ENCODE measurements at regions not wholly inside any gene's neighbourhood (a gene's known extent, or its start where the extent isn't known, plus 50 kb on each side); places are given as distances from the start of the nearest gene placed in this dataset.

GRCh38 chr3:66672830-66673229 is 172.0 kb upstream of the LRIG1 start:
- no peak for DNase-seq (ENCODE audit: low read depth)
- no peak for TF ChIP-seq CTCF (IDR thresholded peaks at IDR 0.05; ENCODE audit: insufficient read depth, low read depth, low read length, missing control alignments)

DNA sequence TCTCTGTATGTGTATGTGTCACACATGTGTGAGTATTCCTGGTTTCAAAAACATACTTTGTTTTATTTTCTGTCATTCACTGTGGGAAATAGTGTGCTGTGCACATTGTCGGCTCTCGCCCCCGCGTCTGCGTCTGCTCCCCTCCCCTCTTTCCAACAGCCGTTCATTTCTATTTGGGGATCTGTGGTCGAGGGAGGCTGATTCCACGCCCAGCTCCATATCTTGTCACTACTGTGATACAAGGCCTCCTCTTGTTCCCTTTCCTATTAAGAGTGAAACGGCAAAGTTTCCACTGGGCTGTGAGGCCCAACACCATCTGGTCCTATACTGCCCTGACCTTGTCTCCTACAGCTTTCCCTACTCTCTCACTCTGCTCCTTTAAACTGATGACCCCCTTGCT is 172.5 kb upstream of the LRIG1 start:
- no peak for DNase-seq (ENCODE audit: low read depth)
- no peak overlapping the region for H3K4me3 ChIP-seq (ENCODE audit: low read depth, low read length)
- no peak for TF ChIP-seq CTCF (IDR thresholded peaks at IDR 0.05; ENCODE audit: insufficient read depth, low read depth, low read length, missing control alignments)

More at GRCh38 chr3:66672830-66673229, 172.0 kb upstream of the LRIG1 start:
- H3K4me3 ChIP-seq (ENCODE audit: low read depth, low read length) = no peak overlapping the region

- no peak for DNase-seq (ENCODE audit: low read depth)
- no peak for TF ChIP-seq CTCF (IDR thresholded peaks at IDR 0.05; ENCODE audit: insufficient read depth, low read depth, low read length, missing control alignments)
- no peak overlapping the region for H3K4me3 ChIP-seq (ENCODE audit: low read depth, low read length)
Observed at GRCh38 chr3:66675366-66675765, 174.5 kb upstream of the LRIG1 start.

GRCh38 chr3:66692042-66692765 is 191.4 kb upstream of the LRIG1 start:
- no peak for TF ChIP-seq CTCF (IDR thresholded peaks at IDR 0.05; ENCODE audit: insufficient read depth, low read depth, low read length, missing control alignments)
- no peak for DNase-seq (ENCODE audit: low read depth)
- H3K4me3 ChIP-seq (ENCODE audit: low read depth, low read length) = no peak overlapping the region

DNA sequence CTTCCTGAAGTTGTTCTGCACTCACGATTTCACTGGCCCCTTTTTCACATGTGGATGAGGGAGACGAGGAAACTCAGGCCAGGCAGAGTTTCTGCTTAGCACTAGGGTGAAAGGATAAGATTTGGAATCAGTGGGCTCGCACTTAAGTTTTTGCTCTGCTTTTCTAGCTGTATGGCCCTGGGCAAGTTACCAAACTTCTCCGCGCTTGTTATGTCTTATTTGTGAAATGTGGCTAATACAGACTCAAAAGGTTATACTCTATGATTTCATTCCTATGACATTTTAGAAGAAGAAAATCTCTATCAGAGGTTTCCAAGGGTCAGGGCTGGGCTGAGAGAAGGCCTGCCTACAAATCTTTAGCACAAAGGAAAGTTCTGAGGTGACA is 191.9 kb upstream of the LRIG1 start:
- TF ChIP-seq CTCF (IDR thresholded peaks at IDR 0.05; ENCODE audit: insufficient read depth, low read depth, low read length, missing control alignments) = no peak
- DNase-seq (ENCODE audit: low read depth) = no peak
- H3K4me3 ChIP-seq (ENCODE audit: low read depth, low read length) = no peak overlapping the region

DNA sequence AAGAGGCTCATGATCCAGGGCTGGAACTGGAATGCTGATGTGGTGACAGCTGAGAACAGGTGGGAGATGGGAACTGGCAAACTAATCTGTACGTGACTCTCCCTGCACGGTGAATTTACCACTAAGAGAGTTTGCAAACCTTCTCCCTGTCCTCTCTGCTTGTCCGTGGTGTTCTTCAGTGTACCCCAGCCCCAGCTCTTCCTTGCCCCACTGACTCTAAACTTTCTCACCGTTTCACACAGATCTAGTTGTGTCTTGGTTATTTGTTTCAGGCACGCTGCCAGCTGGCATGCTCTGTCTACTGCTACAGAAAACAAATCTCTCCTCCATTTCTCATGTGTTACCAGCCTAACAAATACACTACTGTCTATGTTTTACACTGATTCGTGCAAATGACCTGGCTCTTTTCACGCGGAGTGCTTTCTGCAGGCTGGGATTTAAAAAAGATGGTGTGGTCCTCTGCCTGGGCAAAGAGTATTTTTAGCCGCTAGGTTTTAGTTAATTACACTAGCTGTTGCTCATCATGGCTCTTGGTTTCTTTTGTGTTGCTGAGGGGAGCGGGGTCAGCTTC is 192.7 kb upstream of the LRIG1 start:
- DNase-seq (ENCODE audit: low read depth) = no peak
- TF ChIP-seq CTCF (IDR thresholded peaks at IDR 0.05; ENCODE audit: insufficient read depth, low read depth, low read length, missing control alignments) = no peak
- H3K4me3 ChIP-seq (ENCODE audit: low read depth, low read length) = no peak overlapping the region

GRCh38 chr3:66702126-66702525 is 201.3 kb upstream of the LRIG1 start:
- TF ChIP-seq CTCF (IDR thresholded peaks at IDR 0.05; ENCODE audit: insufficient read depth, low read depth, low read length, missing control alignments) = no peak
- H3K4me3 ChIP-seq (ENCODE audit: low read depth, low read length) = no peak overlapping the region
- no peak for DNase-seq (ENCODE audit: low read depth)

Measured in GM12865 (cell line).